Stimulated activated CD4-positive, alpha-beta T cell treated with anti-CD3 and anti-CD28 coated beads, Interleukin-15, amount 100 ng/mL, for 48 hours (primary cell): ENCODE measurements at regions not wholly inside any gene's neighbourhood (a gene's known extent, or its start where the extent isn't known, plus 50 kb on each side); places are given as distances from the start of the nearest gene placed in this dataset.
"Not testable (repeated sequence)": the region's sequence is repeated elsewhere in the genome, so short reads cannot be mapped to it uniquely, and the experiment has no call there.

ENCODE experiments used
- DNase-seq, 2 donors: peaks; one replicate each; pipeline ENCODE4 v3.0.0-alpha.2; 2020; ENCODE audit warnings: low read depth in 2 of 2

GRCh38 chr7:65800191-65800590, 72.7 kb upstream of the VKORC1L1 start:
- not testable (repeated sequence) for DNase-seq

- DNase-seq = no peak
These were observed 72.0 kb upstream of the VKORC1L1 start for GRCh38 chr7:65800890-65801341.

- no peak for DNase-seq
These were observed 68.0 kb upstream of the VKORC1L1 start for GRCh38 chr7:65804887-65805286.

- not testable (repeated sequence) for DNase-seq
These were observed 65.8 kb upstream of the VKORC1L1 start for GRCh38 chr7:65807067-65807466.

- no peak for DNase-seq
These were observed 63.5 kb upstream of the VKORC1L1 start for GRCh38 chr7:65809259-65809981.

GRCh38 chr7:65809982-65810288, 62.9 kb upstream of the VKORC1L1 start:
- DNase-seq = no peak

GRCh38 chr7:65812281-65812680, 60.6 kb upstream of the VKORC1L1 start:
- no peak for DNase-seq

GRCh38 chr7:65814556-65815167, 58.2 kb upstream of the VKORC1L1 start:
- DNase-seq = not testable (repeated sequence)

- DNase-seq = no peak
These were observed 52.5 kb upstream of the VKORC1L1 start for GRCh38 chr7:65820287-65820950.
